Stromal cell of bone marrow (primary cell): ENCODE measurements at regions not wholly inside any gene's neighbourhood (a gene's known extent, or its start where the extent isn't known, plus 50 kb on each side); places are given as distances from the start of the nearest gene placed in this dataset.

Experiments used
- DNase-seq: peaks from one replicate; pipeline ENCODE4 v3.0.0-alpha.2; 2012; ENCODE audit warnings: low read depth

DNA sequence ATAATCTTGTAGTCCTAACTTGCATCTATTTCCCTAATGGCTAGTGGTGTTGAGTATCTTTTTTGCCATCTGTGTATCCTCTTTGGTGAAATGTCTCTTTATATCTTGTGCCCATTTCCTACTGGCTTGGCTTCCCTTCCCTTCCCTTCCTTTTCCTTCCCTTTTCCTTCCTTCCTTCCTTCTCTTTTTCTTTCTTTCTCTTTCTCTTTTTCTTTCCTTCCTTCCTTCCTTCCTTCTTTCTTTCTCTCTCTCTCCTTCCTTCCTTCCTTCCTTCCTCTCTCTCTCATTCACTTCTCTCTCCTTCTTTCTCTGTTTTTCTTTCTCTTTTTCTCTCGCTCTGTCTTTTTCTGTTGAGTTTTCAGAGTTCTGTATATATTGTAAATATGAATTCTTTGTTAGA lies 61.5 kb upstream of the SLC4A4 start:
- DNase-seq = no peak

DNA sequence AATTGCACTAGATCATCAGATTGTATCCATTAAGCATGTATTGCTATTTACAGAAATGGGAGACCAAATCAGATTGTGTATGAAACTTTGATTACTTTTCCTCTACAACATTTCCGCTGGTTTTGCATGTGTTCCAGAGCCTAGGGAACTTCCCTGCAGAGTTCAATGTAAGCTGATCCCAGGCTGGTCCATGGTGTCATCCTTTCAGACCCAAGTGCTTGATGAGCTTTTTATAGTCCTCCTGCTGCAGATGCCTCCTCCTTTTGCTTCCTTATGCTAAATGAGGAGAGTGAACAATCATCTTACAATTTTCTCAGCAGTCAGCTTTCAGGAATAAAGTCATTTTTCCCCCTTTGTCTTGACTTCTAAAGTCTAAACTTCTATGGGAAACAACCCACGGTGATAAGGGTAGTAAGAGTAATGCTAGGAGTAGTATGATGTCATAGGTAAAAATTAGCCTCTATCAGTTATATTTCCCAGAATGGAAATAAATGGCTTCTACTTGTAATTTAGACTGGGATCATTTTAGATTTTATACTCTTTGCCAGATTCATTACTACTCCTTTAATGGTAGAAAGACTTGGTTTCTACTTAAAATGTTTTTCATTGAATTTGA lies 55.1 kb upstream of the SLC4A4 start:
- DNase-seq = no peak

DNA sequence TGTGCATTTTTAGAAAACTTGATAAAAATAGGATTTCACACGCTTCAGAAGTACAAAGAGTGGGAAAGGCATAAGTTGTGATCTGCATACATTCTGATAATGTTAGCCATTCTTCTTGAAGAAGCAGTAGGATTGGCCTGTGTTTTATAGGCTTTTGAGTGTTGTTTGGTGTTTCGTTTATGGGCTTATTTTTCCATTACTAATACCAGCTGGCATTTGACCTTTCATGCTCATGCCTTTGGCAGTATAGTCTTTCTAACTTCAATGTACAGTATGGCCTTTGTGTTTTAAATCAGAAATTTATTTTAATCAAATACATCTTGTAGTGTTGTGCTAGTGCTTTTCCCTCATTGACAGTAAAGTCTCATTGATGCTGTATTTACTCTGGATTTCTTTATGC lies 51.5 kb upstream of the SLC4A4 start:
- no peak for DNase-seq

GRCh38 chr4:71288875-71289274 lies 49.9 kb upstream of the SLC4A4 start:
- DNase-seq = no peak
